ENCODE measurements at regions not wholly inside any gene's neighbourhood (a gene's known extent, or its start where the extent isn't known, plus 50 kb on each side); places are given as distances from the start of the nearest gene placed in this dataset.

DNA sequence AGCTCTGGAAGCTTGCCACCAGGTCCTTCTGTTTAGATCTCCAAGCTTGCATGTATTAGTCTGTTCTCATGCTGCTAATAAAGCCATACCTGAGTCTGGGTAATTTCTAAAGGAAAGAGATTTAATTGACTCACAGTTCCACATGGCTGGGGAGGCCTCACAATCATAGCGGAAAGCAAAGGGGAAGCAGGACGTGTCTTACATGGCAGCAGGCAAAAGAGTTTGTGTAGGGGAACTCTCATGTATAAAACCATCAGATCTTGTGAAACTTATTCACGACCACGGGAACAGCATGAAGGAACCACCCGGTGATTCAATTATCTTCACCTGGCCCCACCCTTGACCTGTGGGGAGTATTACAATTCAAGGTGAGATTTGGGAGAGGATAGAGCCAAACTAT lies 147.0 kb upstream of the PROK2 start:
- DNase-seq (ENCODE audit: low spot score) = no peak
- Histone ChIP-seq H2BK5ac (ENCODE audit: low read length) (no peak overlapping the region), H3K4me2 (ENCODE audit: insufficient read depth, low read length, poor library complexity, severe bottlenecking) (no peak overlapping the region), H3K14ac (ENCODE audit: low read length) (no peak overlapping the region), H3K4ac (ENCODE audit: low read length) (no peak overlapping the region), H2BK15ac (ENCODE audit: low read length) (no peak overlapping the region), H3K18ac (ENCODE audit: low read length) (no peak overlapping the region), H3K27ac (replicated peaks; ENCODE audit: low read length) (no peak overlapping the region), H2BK12ac (ENCODE audit: low read length) (no peak overlapping the region), H3K9me3 (replicated peaks in 1 of 2; ENCODE audit: control insufficient read depth in 2 of 2, insufficient read depth in 1 of 2, low read depth in 1 of 2, low read length in 2 of 2) (no peaks in the 10 kb centered on the region), H3K79me1 (ENCODE audit: low read depth, low read length) (no peaks in the 10 kb centered on the region), H3K23ac (ENCODE audit: low read depth, low read length, poor library complexity) (no peak overlapping the region), H3K27me3 (ENCODE audit: control insufficient read depth in 3 of 3, insufficient read depth in 3 of 3, low read depth in 1 of 3, low read length in 3 of 3) (peaks cover 0 to 2% (median 0%) of the 10 kb centered on the region in 3 experiments), H3K4me1 (ENCODE audit: control insufficient read depth in 2 of 2, insufficient read depth in 1 of 2, low read depth in 1 of 2, low read length in 2 of 2) (peaks cover 0 to 2% of the 10 kb centered on the region in 2 donors), H3K4me3 (ENCODE audit: low read length in 2 of 2) (no peak overlapping the region), H3K36me3 (replicated peaks in 1 of 2; ENCODE audit: control insufficient read depth in 2 of 2, insufficient read depth in 2 of 2, low read length in 2 of 2) (no peaks in the 10 kb centered on the region), H2AK5ac (ENCODE audit: low read depth, low read length) (no peak overlapping the region), H2AFZ (ENCODE audit: low read length) (no peak overlapping the region), H3K9ac (ENCODE audit: low read depth, low read length, poor library complexity) (no peak overlapping the region), H4K91ac (ENCODE audit: low read depth, low read length, poor library complexity) (no peak overlapping the region), H4K8ac (ENCODE audit: low read depth, low read length) (no peak overlapping the region), H2BK120ac (ENCODE audit: low read depth, low read length) (no peak overlapping the region)
- WGBS, 2 donors (ENCODE audit: extremely low coverage in 2 of 2, insufficient read length in 2 of 2, insufficient replicate concordance in 1 of 2) = no CpG with 5 or more reads among the region's 5 CpGs

DNA sequence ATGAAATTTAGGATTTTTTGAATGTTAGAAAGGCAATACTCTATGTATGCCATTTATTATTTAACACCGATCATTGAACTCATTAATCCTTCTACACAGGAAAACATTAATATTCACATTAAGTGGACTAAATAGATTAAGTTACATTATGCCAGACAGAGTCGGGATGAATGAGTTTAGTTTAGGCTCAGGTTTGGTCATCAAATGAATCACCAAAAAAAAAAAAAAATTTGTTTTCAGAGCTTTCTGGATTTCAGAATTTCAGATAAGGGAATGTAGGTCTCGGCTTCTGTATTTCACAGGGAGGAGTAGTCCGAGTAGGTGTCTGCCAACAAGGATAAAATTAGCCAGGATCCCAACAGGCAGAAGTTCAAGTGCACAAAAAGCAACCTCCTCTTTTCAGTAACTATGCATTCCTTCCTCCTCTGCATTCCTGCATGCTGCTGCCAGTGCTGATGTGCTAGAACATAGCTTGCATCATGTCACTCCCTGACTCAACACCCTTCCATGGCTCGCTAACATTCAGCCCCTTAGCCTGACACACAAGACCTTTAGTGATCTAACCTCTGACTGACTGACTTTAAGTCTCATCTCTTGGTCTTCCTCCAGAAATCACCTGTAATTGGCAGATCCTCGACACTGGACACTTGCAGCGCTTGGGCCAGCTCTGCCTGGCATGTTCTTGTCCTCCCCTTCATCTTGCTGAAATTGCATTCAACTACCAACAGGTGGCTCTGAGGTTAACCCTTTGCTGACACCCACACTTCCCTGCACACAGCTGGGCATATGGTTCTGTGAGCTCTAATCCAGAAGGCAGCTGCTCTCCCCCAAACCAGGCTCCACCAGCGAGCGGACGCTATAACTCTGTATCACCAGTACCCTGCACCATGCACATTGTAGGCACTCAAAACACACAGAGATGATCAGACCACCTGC lies 145.4 kb upstream of the PROK2 start:
- H3K4me1 ChIP-seq (ENCODE audit: control insufficient read depth in 2 of 2, insufficient read depth in 1 of 2, low read depth in 1 of 2, low read length in 2 of 2) = peaks cover 0 to 2% of the 10 kb centered on the region in 2 donors
- H3K4me2 ChIP-seq (ENCODE audit: insufficient read depth, low read length, poor library complexity, severe bottlenecking) = no peak overlapping the region
- no peak overlapping the region for H2AFZ ChIP-seq (ENCODE audit: low read length)
- H3K14ac ChIP-seq (ENCODE audit: low read length) = no peak overlapping the region
- H2BK120ac ChIP-seq (ENCODE audit: low read depth, low read length) = no peak overlapping the region
- peaks cover 0 to 2% (median 0%) of the 10 kb centered on the region in 3 experiments for H3K27me3 ChIP-seq (ENCODE audit: control insufficient read depth in 3 of 3, insufficient read depth in 3 of 3, low read depth in 1 of 3, low read length in 3 of 3)
- no peak overlapping the region for H2BK15ac ChIP-seq (ENCODE audit: low read length)
- DNase-seq (ENCODE audit: low spot score) = peak; percentile 30
- H3K18ac ChIP-seq (ENCODE audit: low read length) = no peak overlapping the region
- no CpG with 5 or more reads among the region's 10 CpGs for WGBS, 2 donors (ENCODE audit: extremely low coverage in 2 of 2, insufficient read length in 2 of 2, insufficient replicate concordance in 1 of 2)
- no peak overlapping the region for H3K4ac ChIP-seq (ENCODE audit: low read length)
- no peak overlapping the region for H3K4me3 ChIP-seq (ENCODE audit: low read length in 2 of 2)
- no peak overlapping the region for H3K23ac ChIP-seq (ENCODE audit: low read depth, low read length, poor library complexity)
- no peak overlapping the region for H4K91ac ChIP-seq (ENCODE audit: low read depth, low read length, poor library complexity)
- H2BK5ac ChIP-seq (ENCODE audit: low read length) = no peak overlapping the region
- H3K9ac ChIP-seq (ENCODE audit: low read depth, low read length, poor library complexity) = no peak overlapping the region
- H3K79me1 ChIP-seq (ENCODE audit: low read depth, low read length) = no peaks in the 10 kb centered on the region
- H3K27ac ChIP-seq (replicated peaks; ENCODE audit: low read length) = no peak overlapping the region
- no peaks in the 10 kb centered on the region for H3K36me3 ChIP-seq (replicated peaks in 1 of 2; ENCODE audit: control insufficient read depth in 2 of 2, insufficient read depth in 2 of 2, low read length in 2 of 2)
- no peak overlapping the region for H2AK5ac ChIP-seq (ENCODE audit: low read depth, low read length)
- H2BK12ac ChIP-seq (ENCODE audit: low read length) = no peak overlapping the region
- no peaks in the 10 kb centered on the region for H3K9me3 ChIP-seq (replicated peaks in 1 of 2; ENCODE audit: control insufficient read depth in 2 of 2, insufficient read depth in 1 of 2, low read depth in 1 of 2, low read length in 2 of 2)
- no peak overlapping the region for H4K8ac ChIP-seq (ENCODE audit: low read depth, low read length)

DNA sequence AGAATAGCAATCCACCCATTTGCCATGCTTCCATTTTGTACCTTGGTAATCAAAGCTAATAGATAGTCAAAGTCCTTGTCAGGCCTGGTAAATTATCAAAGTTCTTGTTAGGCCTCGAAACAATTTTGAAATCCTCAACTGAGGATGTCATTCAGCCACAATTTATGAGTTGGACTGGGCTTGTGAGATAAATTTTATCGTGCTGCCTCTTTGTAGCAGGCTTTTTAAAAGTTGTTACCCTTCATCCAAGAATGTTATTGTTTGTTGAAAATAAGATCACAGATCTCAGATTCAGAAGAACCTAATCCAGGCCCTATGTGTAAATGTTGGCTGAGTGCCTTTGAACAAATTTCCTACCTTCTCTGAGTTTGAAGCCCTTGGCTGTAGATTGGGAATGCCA lies 143.3 kb upstream of the PROK2 start:
- H4K91ac ChIP-seq (ENCODE audit: low read depth, low read length, poor library complexity) = no peak overlapping the region
- H2BK5ac ChIP-seq (ENCODE audit: low read length) = no peak overlapping the region
- H3K9me3 ChIP-seq (replicated peaks in 1 of 2; ENCODE audit: control insufficient read depth in 2 of 2, insufficient read depth in 1 of 2, low read depth in 1 of 2, low read length in 2 of 2) = no peaks in the 10 kb centered on the region
- no peak overlapping the region for H2BK15ac ChIP-seq (ENCODE audit: low read length)
- no peak overlapping the region for H3K4ac ChIP-seq (ENCODE audit: low read length)
- no peak overlapping the region for H3K18ac ChIP-seq (ENCODE audit: low read length)
- DNase-seq (ENCODE audit: low spot score) = no peak
- no peak overlapping the region for H3K4me2 ChIP-seq (ENCODE audit: insufficient read depth, low read length, poor library complexity, severe bottlenecking)
- H2AFZ ChIP-seq (ENCODE audit: low read length) = no peak overlapping the region
- no peak overlapping the region for H2BK12ac ChIP-seq (ENCODE audit: low read length)
- H3K27ac ChIP-seq (replicated peaks; ENCODE audit: low read length) = no peak overlapping the region
- H3K14ac ChIP-seq (ENCODE audit: low read length) = no peak overlapping the region
- H3K27me3 ChIP-seq (ENCODE audit: control insufficient read depth in 3 of 3, insufficient read depth in 3 of 3, low read depth in 1 of 3, low read length in 3 of 3) = peaks cover 0 to 2% (median 0%) of the 10 kb centered on the region in 3 experiments
- no CpG with 5 or more reads among the region's 2 CpGs for WGBS, 2 donors (ENCODE audit: extremely low coverage in 2 of 2, insufficient read length in 2 of 2, insufficient replicate concordance in 1 of 2)
- peaks cover 0 to 2% of the 10 kb centered on the region in 2 donors for H3K4me1 ChIP-seq (ENCODE audit: control insufficient read depth in 2 of 2, insufficient read depth in 1 of 2, low read depth in 1 of 2, low read length in 2 of 2)
- no peak overlapping the region for H4K8ac ChIP-seq (ENCODE audit: low read depth, low read length)
- H3K9ac ChIP-seq (ENCODE audit: low read depth, low read length, poor library complexity) = no peak overlapping the region
- H3K23ac ChIP-seq (ENCODE audit: low read depth, low read length, poor library complexity) = no peak overlapping the region
- no peaks in the 10 kb centered on the region for H3K36me3 ChIP-seq (replicated peaks in 1 of 2; ENCODE audit: control insufficient read depth in 2 of 2, insufficient read depth in 2 of 2, low read length in 2 of 2)
- H2BK120ac ChIP-seq (ENCODE audit: low read depth, low read length) = no peak overlapping the region
- H3K79me1 ChIP-seq (ENCODE audit: low read depth, low read length) = no peaks in the 10 kb centered on the region
- no peak overlapping the region for H2AK5ac ChIP-seq (ENCODE audit: low read depth, low read length)
- no peak overlapping the region for H3K4me3 ChIP-seq (ENCODE audit: low read length in 2 of 2)

DNA sequence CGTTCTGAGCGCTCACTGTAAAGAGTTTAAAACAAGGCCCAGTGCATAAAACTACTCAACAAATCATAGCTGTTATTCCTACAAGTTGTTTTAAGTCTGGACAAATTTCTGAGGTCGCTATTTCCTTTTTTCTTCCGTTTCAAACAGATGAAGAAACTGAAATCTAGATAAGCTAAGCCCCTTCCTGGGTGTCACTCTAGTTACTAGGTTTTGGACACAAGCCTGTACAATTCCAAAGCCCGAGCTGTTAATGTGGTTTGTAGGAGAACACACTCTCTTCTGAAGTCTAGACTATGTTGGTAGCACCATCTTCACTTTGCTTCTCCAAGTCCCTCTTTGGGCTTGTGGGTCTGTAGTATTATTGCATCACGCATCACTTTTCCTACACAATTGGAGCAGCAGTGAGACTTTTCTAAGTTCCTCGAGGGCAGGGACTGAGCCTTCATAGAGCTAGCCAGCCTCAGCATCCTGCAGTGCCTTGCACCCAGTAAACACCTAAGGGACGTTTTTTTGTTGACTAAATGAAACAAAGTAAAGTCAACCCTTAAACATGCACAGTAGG lies 142.6 kb upstream of the PROK2 start:
- WGBS, 2 donors (ENCODE audit: extremely low coverage in 2 of 2, insufficient read length in 2 of 2, insufficient replicate concordance in 1 of 2) = no CpG with 5 or more reads among the region's 8 CpGs
- Histone ChIP-seq H3K27ac (replicated peaks; ENCODE audit: low read length) (no peak overlapping the region), H3K36me3 (replicated peaks in 1 of 2; ENCODE audit: control insufficient read depth in 2 of 2, insufficient read depth in 2 of 2, low read length in 2 of 2) (no peaks in the 10 kb centered on the region), H2AK5ac (ENCODE audit: low read depth, low read length) (no peak overlapping the region), H3K4me3 (ENCODE audit: low read length in 2 of 2) (no peak overlapping the region), H2BK120ac (ENCODE audit: low read depth, low read length) (no peak overlapping the region), H3K23ac (ENCODE audit: low read depth, low read length, poor library complexity) (no peak overlapping the region), H2BK5ac (ENCODE audit: low read length) (no peak overlapping the region), H3K79me1 (ENCODE audit: low read depth, low read length) (no peaks in the 10 kb centered on the region), H3K27me3 (ENCODE audit: control insufficient read depth in 3 of 3, insufficient read depth in 3 of 3, low read depth in 1 of 3, low read length in 3 of 3) (peaks cover 0 to 2% (median 0%) of the 10 kb centered on the region in 3 experiments), H4K91ac (ENCODE audit: low read depth, low read length, poor library complexity) (no peak overlapping the region), H3K18ac (ENCODE audit: low read length) (no peak overlapping the region), H3K4me2 (ENCODE audit: insufficient read depth, low read length, poor library complexity, severe bottlenecking) (no peak overlapping the region), H3K9me3 (replicated peaks in 1 of 2; ENCODE audit: control insufficient read depth in 2 of 2, insufficient read depth in 1 of 2, low read depth in 1 of 2, low read length in 2 of 2) (no peaks in the 10 kb centered on the region), H4K8ac (ENCODE audit: low read depth, low read length) (no peak overlapping the region), H3K9ac (ENCODE audit: low read depth, low read length, poor library complexity) (no peak overlapping the region), H3K4me1 (ENCODE audit: control insufficient read depth in 2 of 2, insufficient read depth in 1 of 2, low read depth in 1 of 2, low read length in 2 of 2) (peaks cover 0 to 2% of the 10 kb centered on the region in 2 donors), H3K4ac (ENCODE audit: low read length) (no peak overlapping the region), H2BK12ac (ENCODE audit: low read length) (no peak overlapping the region), H2AFZ (ENCODE audit: low read length) (no peak overlapping the region), H2BK15ac (ENCODE audit: low read length) (no peak overlapping the region), H3K14ac (ENCODE audit: low read length) (no peak overlapping the region)
- no peak for DNase-seq (ENCODE audit: low spot score)

All from neuronal stem cell (in vitro differentiated cells).